GM13977 (cell line): ENCODE measurements at regions not wholly inside any gene's neighbourhood (a gene's known extent, or its start where the extent isn't known, plus 50 kb on each side); places are given as distances from the start of the nearest gene placed in this dataset.

Experiments
- DNase-seq: peaks from one replicate; pipeline ENCODE4 v3.0.0; 2012; ENCODE audit warnings: low spot score
- CTCF ChIP-seq: IDR thresholded peaks from 2 replicates; pipeline ENCODE4 v1.5.1; 2012; ENCODE audit warnings: mild to moderate bottlenecking, control low read depth; ENCODE audit not compliant: insufficient read depth; ENCODE audit errors: extremely low read depth, missing control alignments
- in situ Hi-C: fragments of 300-500 bp; cut with MboI; formaldehyde crosslinking; loops from one replicate; pipeline ENCODE4 v1.12.0; 2022; ENCODE audit warnings: low sequenced_read_pairs, low pct_unique_long_range_greater_than_20kb, mixed read lengths, inconsistent platforms; ENCODE audit not compliant: unreplicated experiment

DNA sequence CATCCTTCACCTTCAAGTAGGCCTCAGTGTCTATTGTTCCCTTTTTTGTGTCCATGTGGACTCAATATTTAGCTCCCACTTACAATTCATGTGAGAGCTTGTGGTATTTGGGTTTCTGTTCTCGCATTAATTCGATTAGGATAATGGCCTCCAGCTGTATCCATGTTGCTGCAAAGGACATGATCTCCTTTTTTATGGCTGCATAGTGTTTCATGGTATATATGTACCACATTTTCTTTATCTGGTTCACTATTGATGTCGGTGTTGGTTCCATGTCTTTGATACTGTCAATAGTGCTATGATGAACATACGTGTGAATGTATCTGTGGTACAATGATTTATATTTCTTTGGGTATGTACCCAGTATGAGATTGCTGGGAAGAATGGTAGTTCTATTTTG is 113.7 kb downstream of the FGF18 start:
- in situ Hi-C loops = no loop called here
- no peak for TF ChIP-seq CTCF
- no peak for DNase-seq

DNA sequence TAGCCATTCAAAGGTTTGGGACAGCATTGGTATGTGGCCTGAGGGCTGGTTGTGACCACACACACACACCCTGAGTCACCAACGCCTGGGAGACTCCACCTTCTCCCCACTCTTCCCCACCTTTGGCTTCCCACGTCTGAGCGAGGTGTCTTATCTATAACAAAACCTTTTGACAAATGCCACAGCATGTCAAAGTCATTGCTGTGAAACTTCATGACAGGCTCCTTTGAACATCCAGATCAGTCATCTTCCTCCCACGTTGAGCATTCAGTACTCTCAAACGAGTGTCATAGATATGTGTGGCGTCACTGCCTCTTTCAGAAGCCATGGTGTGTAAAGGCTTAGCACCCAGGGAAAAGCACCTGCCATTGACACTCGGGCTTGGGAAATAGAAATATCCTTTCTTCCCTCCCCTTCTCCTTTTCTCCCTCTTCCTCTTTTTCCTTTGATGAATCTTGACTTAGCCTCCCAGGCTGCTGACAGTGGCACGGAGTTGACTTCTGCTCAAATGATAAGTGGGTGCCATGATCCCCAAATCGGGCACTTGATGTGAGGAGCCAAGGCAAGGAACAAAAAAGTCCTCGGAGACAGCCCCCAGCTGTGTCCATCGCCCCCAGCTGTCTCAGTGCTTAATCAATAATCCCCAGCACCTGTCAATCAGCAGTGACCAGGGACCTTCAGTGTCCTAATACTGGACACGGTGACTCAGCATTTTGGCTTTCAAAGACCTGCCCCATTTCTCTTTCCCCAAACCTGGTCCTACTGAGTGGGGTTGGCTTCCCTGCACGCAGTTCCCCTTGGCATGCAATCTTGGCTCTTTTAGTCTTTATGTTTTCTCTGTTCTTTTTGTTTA is 114.8 kb downstream of the FGF18 start:
- in situ Hi-C loops = no loop called here
- no peak for DNase-seq
- TF ChIP-seq CTCF = no peak

DNA sequence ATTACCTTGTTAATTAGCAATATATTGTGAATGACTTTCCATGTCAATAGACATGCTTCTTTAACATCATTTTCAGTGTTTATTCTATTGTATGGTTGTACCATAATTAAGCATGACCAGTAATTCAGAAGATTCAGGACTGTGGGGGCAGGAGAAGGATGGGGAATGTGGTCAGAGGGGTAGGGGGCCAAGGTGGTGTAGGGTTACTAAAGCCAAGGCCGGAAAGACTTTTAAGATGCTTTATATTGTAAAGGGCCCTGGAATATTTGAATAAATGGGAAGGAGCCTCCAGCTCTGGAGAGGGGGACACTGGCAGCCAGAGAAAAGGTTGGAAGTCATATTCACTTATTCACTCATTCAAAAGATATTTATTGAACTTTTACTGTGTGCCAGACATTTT is 115.7 kb downstream of the FGF18 start:
- in situ Hi-C loops = no loop called here
- TF ChIP-seq CTCF = no peak
- no peak for DNase-seq

DNA sequence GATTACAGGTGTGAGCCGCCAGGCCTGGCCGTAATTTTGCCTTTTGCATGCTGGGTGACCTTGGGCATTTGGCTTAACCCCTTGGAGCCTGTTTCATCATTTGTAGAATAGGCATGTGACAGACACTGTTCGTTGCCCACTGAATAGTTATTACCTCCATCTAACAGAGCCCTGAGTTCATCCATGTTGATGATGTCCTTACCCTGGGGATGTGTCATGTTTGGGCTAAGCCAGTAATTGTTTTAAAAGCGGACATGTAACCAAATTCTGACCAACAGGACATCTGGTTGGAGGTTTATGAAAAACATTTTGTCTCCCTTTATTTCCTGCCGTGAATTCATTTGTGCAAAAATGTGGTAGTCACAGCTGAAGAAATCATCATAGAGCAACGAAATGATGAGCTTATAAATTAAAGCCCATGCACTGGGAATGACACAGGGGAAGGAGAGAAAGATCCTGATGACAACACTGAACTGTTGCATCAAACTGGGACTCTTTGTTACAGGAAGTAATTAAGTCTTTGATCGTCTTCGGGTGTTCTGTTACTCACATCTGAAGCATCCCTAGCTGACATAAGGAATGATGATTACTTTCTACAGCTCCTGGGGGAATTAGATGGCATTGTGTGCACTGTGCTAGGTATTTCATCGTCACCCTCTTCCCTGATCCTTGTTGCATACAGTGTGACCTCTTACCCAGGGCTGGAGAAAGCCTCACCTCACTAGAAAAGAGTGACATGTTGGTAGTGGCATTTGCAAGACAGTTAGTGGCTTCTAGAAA is 117.8 kb downstream of the FGF18 start:
- DNase-seq = no peak
- in situ Hi-C loops = no loop called here
- no peak for TF ChIP-seq CTCF

GRCh38 chr5:171537923-171538537 is 118.6 kb downstream of the FGF18 start:
- DNase-seq = no peak
- in situ Hi-C loops = no loop called here
- TF ChIP-seq CTCF = no peak

GRCh38 chr5:171538681-171539080 is 119.2 kb downstream of the FGF18 start:
- TF ChIP-seq CTCF = no peak
- in situ Hi-C loops = no loop called here
- DNase-seq = no peak
